ENCODE measurements at regions not wholly inside any gene's neighbourhood (a gene's known extent, or its start where the extent isn't known, plus 50 kb on each side); places are given as distances from the start of the nearest gene placed in this dataset.

DNA sequence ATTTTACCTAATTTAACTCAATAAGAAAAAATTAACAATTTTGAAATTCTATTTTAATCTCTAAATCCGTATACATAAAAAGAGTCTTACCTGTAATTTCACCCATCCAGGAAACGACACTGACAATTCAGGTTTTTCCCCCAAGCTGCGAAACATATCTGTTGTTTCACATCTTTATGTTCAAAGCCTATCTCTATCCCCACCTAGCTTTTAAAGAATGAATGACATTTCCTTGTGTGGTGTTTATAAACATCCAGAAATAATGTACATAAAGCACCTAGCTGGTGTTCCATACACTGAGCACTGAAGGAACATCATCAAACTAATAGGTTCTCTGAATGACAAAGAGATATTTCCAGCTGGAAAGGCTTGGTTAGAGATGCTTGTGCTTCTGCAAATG lies 867.8 kb downstream of the SQOR start (continued):
- no peak for TF ChIP-seq TCF7L2 (IDR thresholded peaks at IDR 0.05; ENCODE audit: borderline replicate concordance, extremely low read depth, insufficient read depth, insufficient read length)

GRCh38 chr15:46518381-46518780 lies 883.6 kb downstream of the SQOR start:
- Histone ChIP-seq H3K4me1 (ENCODE audit: control insufficient read depth in 1 of 2, insufficient read depth in 2 of 2, low read length in 2 of 2) (no peaks in the 10 kb centered on the region), H2AFZ (ENCODE audit: low read depth, low read length, poor library complexity, severe bottlenecking) (no peak overlapping the region), H3K9ac (ENCODE audit: low read length) (no peak overlapping the region), H3K27me3 (ENCODE audit: insufficient read depth, low read length) (no peaks in the 10 kb centered on the region), H3K9me3 (ENCODE audit: control insufficient read depth in 1 of 2, insufficient read depth in 1 of 2, low read depth in 1 of 2, low read length in 2 of 2) (peaks cover 21 to 37% of the 10 kb centered on the region in 2 experiments; a peak in 3 of 4 replicates), H3K4me2 (ENCODE audit: low read length) (no peak overlapping the region), H4K20me1 (ENCODE audit: insufficient read depth) (no peaks in the 10 kb centered on the region), H3K27ac (ENCODE audit: low read depth, low read length) (no peak overlapping the region), H3K9me2 (ENCODE audit: insufficient read depth) (no peaks in the 10 kb centered on the region), H3K4me3 (replicated peaks in 1 of 2; ENCODE audit: low read depth in 1 of 2, low read length in 2 of 2) (no peak overlapping the region), H3K36me3 (ENCODE audit: control insufficient read depth in 1 of 2, insufficient read depth in 2 of 2, low read length in 2 of 2) (no peaks in the 10 kb centered on the region), H3K79me2 (ENCODE audit: insufficient read depth, low read length) (no peaks in the 10 kb centered on the region)
- TF ChIP-seq RAD21 (IDR thresholded peaks at IDR 0.05; ENCODE audit: low read depth) (no peak), CTCF (IDR thresholded peaks at IDR 0.05 in 2 of 3, conservative IDR thresholded peaks at IDR 0.05 in 1 of 3; ENCODE audit: borderline replicate concordance in 1 of 3, insufficient read depth in 1 of 3, low read depth in 2 of 3, low read length in 2 of 3) (no peak), ZNF274 (IDR thresholded peaks at IDR 0.05; ENCODE audit: low read depth, low read length) (no peak), YY1 (IDR thresholded peaks at IDR 0.05; ENCODE audit: extremely low read depth, insufficient replicate concordance, low read depth, low read length) (no peak), POLR2AphosphoS5 (IDR thresholded peaks at IDR 0.05; ENCODE audit: low read depth, low read length) (no peak), EZH2 (IDR thresholded peaks at IDR 0.05) (no peak), SRF (IDR thresholded peaks at IDR 0.05; ENCODE audit: low read depth) (no peak), CBX3 (IDR thresholded peaks at IDR 0.05; ENCODE audit: low read depth) (no peak)
- TF ChIP-seq, protein P1, sequence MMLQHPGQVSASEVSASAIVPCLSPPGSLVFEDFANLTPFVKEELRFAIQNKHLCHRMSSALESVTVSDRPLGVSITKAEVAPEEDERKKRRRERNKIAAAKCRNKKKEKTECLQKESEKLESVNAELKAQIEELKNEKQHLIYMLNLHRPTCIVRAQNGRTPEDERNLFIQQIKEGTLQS (IDR thresholded peaks at IDR 0.05) = no peak
- BruUV-seq (replicated peaks) = no TSS peak
- ATAC-seq (no peak), DNase-seq (ENCODE audit: low read depth, low spot score) (no peak)
- ChIA-PET POLR2A (no interaction called here), RAD21 (ENCODE audit: low non-redundant PET in 1 of 2, low total read pairs in 2 of 2, uncharacterized antibody in 2 of 2, unreplicated experiment in 2 of 2) (no interaction called here), CTCF (no interaction called here)
- intact Hi-C loops (cut with micrococcal nuclease) = no loop called here

Data from HCT116 (cell line).